ENCODE measurements at regions not wholly inside any gene's neighbourhood (a gene's known extent, or its start where the extent isn't known, plus 50 kb on each side); places are given as distances from the start of the nearest gene placed in this dataset.

GRCh38 chr2:8626572-8626971, 55.3 kb upstream of the ID2 start:
- Histone ChIP-seq H3K9ac (no peak overlapping the region), H4K20me1 (ENCODE audit: insufficient read depth) (no peaks in the 10 kb centered on the region), H2AFZ (ENCODE audit: low read depth) (no peak overlapping the region), H3K27me3 (ENCODE audit: insufficient read depth, low read depth) (no peaks in the 10 kb centered on the region), H3K4me3 (IDR thresholded peaks at IDR 0.05; ENCODE audit: insufficient read depth, low read depth, low read length) (no peak overlapping the region), H3K79me2 (ENCODE audit: insufficient read depth, low read depth) (no peaks in the 10 kb centered on the region), H3K4me1 (ENCODE audit: low read depth, poor library complexity, severe bottlenecking) (no peaks in the 10 kb centered on the region), H3K4me2 (no peak overlapping the region), H3K27ac (no peak overlapping the region), H3K36me3 (ENCODE audit: insufficient read depth) (no peaks in the 10 kb centered on the region)
- no peak for TF ChIP-seq CTCF (conservative IDR thresholded peaks at IDR 0.05; ENCODE audit: low read depth, low read length)

- TF ChIP-seq CTCF (conservative IDR thresholded peaks at IDR 0.05; ENCODE audit: low read depth, low read length) = no peak
- Histone ChIP-seq H2AFZ (ENCODE audit: low read depth) (no peak overlapping the region), H3K4me3 (IDR thresholded peaks at IDR 0.05; ENCODE audit: insufficient read depth, low read depth, low read length) (no peak overlapping the region), H3K36me3 (ENCODE audit: insufficient read depth) (no peaks in the 10 kb centered on the region), H3K27me3 (ENCODE audit: insufficient read depth, low read depth) (no peaks in the 10 kb centered on the region), H3K27ac (no peak overlapping the region), H3K4me2 (no peak overlapping the region), H3K9ac (no peak overlapping the region), H4K20me1 (ENCODE audit: insufficient read depth) (no peaks in the 10 kb centered on the region), H3K79me2 (ENCODE audit: insufficient read depth, low read depth) (no peaks in the 10 kb centered on the region), H3K4me1 (ENCODE audit: low read depth, poor library complexity, severe bottlenecking) (no peaks in the 10 kb centered on the region)
Observed at GRCh38 chr2:8627019-8627691, 54.7 kb upstream of the ID2 start.

- no peak overlapping the region for H3K27ac ChIP-seq
Observed at GRCh38 chr2:8627692-8628085, 54.2 kb upstream of the ID2 start.

GRCh38 chr2:8628179-8628865, 53.5 kb upstream of the ID2 start:
- no peak overlapping the region for H2AFZ ChIP-seq (ENCODE audit: low read depth)
- no peaks in the 10 kb centered on the region for H4K20me1 ChIP-seq (ENCODE audit: insufficient read depth)
- no peak overlapping the region for H3K9ac ChIP-seq
- H3K4me1 ChIP-seq (ENCODE audit: low read depth, poor library complexity, severe bottlenecking) = no peaks in the 10 kb centered on the region
- H3K79me2 ChIP-seq (ENCODE audit: insufficient read depth, low read depth) = no peaks in the 10 kb centered on the region
- H3K36me3 ChIP-seq (ENCODE audit: insufficient read depth) = no peaks in the 10 kb centered on the region
- no peak overlapping the region for H3K27ac ChIP-seq
- no peak overlapping the region for H3K4me3 ChIP-seq (IDR thresholded peaks at IDR 0.05; ENCODE audit: insufficient read depth, low read depth, low read length)
- TF ChIP-seq CTCF (conservative IDR thresholded peaks at IDR 0.05; ENCODE audit: low read depth, low read length) = no peak
- no peaks in the 10 kb centered on the region for H3K27me3 ChIP-seq (ENCODE audit: insufficient read depth, low read depth)
- no peak overlapping the region for H3K4me2 ChIP-seq

More at GRCh38 chr2:8627692-8628085, 54.2 kb upstream of the ID2 start:
- no peak overlapping the region for H3K9ac ChIP-seq
- no peaks in the 10 kb centered on the region for H3K36me3 ChIP-seq (ENCODE audit: insufficient read depth)
- H3K27me3 ChIP-seq (ENCODE audit: insufficient read depth, low read depth) = no peaks in the 10 kb centered on the region
- H4K20me1 ChIP-seq (ENCODE audit: insufficient read depth) = no peaks in the 10 kb centered on the region
- no peak for TF ChIP-seq CTCF (conservative IDR thresholded peaks at IDR 0.05; ENCODE audit: low read depth, low read length)
- no peaks in the 10 kb centered on the region for H3K79me2 ChIP-seq (ENCODE audit: insufficient read depth, low read depth)
- no peak overlapping the region for H3K4me2 ChIP-seq
- H3K4me3 ChIP-seq (IDR thresholded peaks at IDR 0.05; ENCODE audit: insufficient read depth, low read depth, low read length) = no peak overlapping the region
- H2AFZ ChIP-seq (ENCODE audit: low read depth) = no peak overlapping the region
- no peaks in the 10 kb centered on the region for H3K4me1 ChIP-seq (ENCODE audit: low read depth, poor library complexity, severe bottlenecking)

Measured in KMS-11 (cell line).